ENCODE measurements at regions not wholly inside any gene's neighbourhood (a gene's known extent, or its start where the extent isn't known, plus 50 kb on each side); places are given as distances from the start of the nearest gene placed in this dataset.

- TF ChIP-seq, protein P1, sequence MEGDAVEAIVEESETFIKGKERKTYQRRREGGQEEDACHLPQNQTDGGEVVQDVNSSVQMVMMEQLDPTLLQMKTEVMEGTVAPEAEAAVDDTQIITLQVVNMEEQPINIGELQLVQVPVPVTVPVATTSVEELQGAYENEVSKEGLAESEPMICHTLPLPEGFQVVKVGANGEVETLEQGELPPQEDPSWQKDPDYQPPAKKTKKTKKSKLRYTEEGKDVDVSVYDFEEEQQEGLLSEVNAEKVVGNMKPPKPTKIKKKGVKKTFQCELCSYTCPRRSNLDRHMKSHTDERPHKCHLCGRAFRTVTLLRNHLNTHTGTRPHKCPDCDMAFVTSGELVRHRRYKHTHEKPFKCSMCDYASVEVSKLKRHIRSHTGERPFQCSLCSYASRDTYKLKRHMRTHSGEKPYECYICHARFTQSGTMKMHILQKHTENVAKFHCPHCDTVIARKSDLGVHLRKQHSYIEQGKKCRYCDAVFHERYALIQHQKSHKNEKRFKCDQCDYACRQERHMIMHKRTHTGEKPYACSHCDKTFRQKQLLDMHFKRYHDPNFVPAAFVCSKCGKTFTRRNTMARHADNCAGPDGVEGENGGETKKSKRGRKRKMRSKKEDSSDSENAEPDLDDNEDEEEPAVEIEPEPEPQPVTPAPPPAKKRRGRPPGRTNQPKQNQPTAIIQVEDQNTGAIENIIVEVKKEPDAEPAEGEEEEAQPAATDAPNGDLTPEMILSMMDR (conservative IDR thresholded peaks at IDR 0.05; ENCODE audit: low read depth, low read length) = no peak
- TF ChIP-seq, protein P2, sequence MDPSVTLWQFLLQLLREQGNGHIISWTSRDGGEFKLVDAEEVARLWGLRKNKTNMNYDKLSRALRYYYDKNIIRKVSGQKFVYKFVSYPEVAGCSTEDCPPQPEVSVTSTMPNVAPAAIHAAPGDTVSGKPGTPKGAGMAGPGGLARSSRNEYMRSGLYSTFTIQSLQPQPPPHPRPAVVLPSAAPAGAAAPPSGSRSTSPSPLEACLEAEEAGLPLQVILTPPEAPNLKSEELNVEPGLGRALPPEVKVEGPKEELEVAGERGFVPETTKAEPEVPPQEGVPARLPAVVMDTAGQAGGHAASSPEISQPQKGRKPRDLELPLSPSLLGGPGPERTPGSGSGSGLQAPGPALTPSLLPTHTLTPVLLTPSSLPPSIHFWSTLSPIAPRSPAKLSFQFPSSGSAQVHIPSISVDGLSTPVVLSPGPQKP (IDR thresholded peaks at IDR 0.05; ENCODE audit: borderline replicate concordance, low read depth, low read length) = no peak
- TF ChIP-seq NFE2L2 (IDR thresholded peaks at IDR 0.05; ENCODE audit: low read depth, low read length) (no peak), RCOR1 (IDR thresholded peaks at IDR 0.05; ENCODE audit: insufficient replicate concordance, low read length) (no peak)
Observed at GRCh38 chr5:63293317-63293716, 668.9 kb downstream of the HTR1A start.

All from IMR-90 (cell line).